HuH-7.5 (cell line): ENCODE measurements at regions not wholly inside any gene's neighbourhood (a gene's known extent, or its start where the extent isn't known, plus 50 kb on each side); places are given as distances from the start of the nearest gene placed in this dataset.

Source experiments
- DNase-seq: peaks from one replicate; pipeline ENCODE4 v3.0.0; 2011; ENCODE audit warnings: low spot score

DNA sequence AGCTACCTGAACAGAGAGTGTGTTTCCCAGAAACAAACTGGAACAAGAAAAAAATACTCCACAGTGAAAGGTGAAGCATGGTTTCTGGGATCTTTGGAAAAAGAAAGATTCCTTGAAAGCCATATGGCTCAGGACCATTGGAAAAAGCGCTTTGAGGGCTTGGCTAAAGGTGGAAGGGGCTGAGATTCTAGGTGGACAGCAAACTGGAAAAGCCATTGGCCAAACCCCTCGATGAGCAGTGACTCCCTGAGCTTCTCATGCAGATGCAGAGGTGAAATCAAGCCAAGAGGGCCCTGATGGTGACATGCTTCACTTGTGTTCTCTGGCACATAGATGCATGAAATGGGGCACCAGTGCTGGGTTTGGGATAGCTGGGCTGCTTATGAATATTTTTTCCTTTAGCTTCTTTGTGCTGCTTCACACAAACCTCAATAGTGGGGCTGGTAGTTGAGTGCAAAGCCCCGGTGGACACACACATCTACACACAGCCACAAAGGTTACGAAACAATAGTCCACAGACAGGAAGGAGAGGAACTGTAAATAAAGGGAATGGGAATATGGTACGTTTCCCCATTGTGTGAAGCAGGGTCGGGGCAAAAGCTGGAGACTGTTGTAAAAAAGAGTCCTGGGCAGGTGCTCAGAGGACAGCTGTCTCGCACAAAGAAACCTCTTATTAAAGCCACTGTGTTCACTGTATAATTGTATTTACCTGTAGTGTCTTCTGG is 117.8 kb downstream of the FOXA2 start:
- no peak for DNase-seq

DNA sequence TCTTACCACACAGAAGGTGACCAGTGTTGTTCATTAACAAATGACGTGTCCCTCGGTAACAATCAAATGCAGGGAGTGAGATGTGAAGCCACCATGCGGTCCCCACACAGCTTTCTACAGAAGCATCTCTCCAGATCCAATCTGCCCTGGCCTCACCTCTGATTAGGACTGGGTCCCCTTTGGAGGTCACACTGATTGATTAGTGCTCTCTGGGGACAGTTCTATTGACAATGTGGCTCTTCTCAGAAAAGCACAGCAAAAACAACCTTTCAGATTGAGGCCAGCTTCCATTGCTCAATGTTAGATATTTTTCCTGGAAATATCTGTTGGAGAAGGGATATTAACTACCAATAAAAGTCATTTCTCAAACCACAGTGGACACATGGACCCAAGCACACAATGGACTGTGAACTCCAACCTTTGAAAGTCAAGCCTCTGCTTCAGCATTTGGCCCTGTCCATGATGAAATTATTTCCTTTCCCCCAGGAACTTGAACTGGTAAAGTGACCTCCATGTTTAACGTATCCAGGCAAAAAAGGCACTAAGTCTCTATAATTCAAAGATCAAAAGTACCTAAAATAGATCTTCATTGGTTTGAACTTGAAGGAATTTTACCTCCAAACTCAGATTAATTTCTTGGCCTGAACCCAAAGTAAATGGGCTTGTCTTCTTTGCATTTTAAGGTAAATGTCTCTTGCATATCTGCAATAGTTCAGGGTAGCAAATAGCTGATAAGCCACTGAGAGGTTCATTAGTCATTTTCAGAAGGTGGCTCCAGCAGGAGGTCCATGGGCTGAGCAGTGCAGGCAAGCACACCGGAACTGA is 118.5 kb downstream of the FOXA2 start:
- no peak for DNase-seq

DNA sequence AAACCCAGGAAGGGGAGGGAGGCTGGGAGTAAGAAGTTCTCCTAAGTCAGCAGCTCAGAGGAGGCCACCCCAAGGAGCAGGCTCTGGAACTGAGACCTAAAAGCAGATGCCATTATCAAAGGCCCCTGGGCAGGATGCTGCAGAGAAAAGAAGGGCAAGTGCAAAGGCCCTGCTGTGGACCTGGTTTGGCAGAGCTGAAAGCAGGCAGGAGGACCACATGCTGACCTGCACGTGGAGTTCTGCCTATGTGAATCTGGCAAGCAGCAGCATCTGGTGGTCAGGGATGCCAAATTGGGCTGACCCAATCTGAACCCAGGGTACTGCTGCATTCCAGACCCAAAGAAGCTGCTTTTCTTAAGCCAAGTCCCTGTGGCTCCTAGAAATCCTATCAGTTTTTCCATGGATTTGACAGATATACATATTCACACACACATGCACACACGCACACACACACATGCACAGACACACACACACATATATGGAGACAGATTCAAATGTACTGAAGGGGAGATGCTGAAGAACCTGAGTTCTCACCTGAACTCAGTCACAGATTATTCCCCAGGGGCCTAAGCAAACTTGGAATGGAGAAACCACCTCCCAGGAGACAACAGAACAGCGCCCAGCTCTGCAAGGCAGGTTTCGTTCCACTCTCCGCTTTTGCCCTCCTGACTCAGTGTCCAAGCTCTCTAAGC is 119.9 kb downstream of the FOXA2 start:
- DNase-seq: no peak

DNA sequence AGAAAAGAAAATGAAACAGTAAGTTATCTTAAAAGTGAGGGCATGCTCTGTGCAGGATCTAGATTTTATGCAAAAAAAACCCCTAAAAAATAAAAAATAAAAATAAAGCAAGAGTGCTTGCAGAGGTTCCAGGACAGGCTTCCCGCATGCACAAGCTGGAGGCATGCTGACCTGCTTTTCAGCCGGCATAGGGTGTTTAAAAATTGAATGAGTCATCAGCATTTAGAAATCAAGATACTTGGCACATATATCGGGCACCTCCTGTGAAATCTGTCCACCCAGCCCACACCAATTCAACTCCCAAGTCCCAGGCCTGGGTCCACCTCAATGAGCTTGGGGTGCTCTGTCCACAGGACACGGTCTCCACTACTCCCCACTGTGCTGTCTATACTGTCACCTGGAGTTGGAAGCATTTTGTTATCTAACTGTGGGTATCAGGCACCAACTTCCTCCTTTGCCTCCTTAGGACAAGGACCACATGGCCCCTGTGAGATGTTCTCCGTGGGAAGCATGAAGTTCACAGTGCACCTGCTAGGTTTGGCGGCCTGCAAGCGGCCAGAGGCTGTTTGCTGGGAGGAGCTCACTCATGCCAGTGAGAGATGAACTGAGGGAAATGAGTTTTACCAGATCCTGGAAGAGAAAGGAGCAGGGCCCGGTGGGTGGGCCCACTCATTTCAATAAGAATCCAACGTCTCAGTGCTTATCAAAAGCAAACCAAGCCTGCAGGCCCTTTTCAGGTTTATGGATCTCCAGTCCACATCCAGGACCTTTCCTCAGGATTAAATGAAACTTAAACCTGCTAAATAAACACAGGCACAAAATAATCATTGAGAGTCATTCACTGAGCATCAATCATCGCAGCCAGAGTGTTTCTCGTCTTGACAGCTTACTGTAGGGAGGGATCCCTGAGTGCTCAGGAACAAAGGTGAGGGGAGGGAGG is 121.1 kb downstream of the FOXA2 start:
- DNase-seq: no peak

DNA sequence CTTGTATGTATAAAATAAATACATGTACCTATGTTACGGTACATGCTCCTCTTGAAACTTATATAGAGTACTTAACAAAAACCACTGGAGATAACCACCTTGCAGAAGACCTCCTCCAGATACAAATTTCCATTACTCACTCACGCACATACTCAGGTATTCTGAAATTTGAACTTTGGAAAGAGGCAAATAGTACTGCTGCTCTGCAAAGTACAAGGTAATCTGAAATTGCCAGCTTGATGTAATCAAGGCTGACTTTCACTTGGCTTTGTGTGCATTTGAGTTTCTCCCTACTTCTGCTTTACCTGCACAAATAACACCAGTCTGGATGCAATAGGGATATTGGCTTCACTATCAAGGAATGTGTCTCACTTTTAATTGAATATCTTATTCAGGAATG is 123.6 kb downstream of the FOXA2 start:
- no peak for DNase-seq

DNA sequence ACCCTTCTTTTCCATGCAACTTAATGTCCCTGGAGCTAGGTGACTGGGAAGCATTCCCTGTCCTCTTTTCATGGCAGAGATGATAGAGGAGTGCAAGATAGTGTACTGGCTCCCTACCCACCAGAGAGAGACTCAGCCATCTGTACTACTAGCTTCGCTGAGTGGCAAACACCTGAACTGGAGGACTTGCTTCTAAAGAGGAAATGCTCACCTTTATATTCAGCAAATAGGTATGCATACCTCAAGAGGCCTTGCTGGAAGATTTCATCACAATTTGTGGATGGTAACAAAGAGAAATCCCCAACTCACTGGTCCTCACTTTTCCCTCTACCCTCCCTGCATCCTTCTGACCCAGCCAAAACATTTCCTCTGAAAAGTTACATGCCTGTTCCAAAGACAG is 124.1 kb downstream of the FOXA2 start:
- no peak for DNase-seq

DNA sequence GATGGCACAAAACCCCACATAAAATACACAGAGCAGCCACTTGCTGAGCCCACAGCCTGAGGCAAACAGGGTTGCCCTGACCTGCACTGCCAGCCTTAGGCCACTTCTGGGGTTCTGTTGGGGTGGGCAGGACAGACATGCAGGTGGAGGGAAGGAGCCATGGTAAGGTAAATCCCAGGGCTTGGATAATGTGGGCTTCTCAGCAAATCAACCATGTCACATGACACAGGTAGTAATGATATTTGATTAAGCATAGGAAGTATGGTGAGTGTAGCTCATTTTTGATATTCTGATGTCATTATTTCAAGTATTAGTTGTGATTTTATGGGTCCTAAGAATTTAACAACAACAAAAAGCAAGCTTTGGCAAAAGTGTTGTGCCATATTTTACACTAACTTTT is 124.6 kb downstream of the FOXA2 start:
- DNase-seq: no peak

DNA sequence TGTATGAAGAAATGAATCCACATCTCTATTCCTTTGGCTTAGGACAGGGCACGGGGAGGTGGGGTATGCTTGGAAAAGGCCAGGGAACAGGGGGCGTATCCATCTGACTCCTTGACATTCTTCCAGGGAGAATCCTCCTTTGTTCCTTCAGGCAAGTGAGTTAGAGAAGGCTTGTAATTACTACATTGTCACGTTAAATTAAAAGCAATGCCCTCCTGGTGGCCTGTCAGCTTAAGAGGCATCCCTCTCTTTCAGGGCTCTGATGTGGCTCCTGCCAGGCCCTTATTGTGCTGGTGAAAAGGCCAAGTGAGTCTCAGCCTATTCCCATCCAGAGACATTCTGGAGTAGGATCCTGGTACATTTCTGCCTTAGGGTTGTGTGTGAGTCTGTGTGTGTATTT is 128.3 kb downstream of the FOXA2 start:
- DNase-seq: no peak

DNA sequence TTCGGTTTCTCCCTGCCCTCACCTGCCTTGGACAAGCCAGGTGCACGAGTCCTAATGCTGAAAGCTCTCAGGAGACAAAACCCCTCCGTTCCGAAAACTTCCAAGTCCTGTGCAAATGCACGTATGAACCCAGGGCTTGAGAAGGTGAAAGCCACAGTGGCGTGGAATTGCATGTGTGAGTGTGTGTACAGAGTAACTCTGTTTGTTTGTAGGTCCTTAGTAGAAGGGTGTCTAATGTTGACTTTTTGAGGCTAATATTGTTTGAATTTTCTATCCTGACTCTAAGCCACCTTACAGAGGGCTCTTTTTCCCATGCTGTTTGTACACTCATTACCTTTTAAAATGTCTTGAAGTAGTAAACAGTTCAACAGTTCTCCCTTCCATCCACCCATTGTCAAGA is 129.1 kb downstream of the FOXA2 start:
- DNase-seq: no peak

DNA sequence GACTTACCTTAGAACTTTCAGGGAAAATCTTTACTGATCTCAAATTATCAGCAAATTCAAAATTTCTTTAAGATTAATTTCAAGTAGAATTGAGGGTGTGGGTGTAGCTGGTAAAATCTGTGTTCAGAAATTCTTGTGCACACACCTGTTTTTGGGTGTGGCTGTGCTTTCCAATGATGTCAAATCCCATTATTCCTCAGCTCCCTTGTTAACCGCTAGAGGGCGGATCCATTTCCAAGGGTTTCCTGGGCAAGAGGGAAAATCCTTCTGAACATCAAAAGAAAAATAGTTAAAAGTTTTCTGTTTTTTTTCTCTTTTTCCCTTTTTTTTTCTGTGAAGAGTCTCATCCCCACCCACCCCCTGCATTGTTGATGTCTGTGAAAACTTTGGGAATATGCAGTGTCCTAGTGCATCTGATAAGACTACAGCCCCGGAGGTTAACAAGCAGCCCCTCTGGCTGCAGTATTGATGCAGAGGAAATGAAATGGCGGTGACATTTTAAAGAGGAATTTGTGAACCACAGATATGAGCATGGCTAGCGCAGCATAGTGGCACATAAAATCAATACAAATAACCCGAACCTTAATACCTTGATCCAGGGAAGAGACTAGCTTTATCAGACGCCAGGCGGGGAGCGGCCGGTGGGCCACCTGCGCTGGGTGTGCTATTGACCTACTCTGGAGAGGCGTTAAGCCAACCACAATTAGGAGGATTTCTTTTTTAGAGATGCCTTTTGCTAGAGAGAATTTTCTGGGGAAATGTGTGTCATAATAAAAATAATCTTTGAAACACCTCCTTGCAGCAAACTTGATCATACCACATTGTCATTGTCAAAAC is 130.9 kb downstream of the FOXA2 start:
- peak; percentile 42 for DNase-seq

DNA sequence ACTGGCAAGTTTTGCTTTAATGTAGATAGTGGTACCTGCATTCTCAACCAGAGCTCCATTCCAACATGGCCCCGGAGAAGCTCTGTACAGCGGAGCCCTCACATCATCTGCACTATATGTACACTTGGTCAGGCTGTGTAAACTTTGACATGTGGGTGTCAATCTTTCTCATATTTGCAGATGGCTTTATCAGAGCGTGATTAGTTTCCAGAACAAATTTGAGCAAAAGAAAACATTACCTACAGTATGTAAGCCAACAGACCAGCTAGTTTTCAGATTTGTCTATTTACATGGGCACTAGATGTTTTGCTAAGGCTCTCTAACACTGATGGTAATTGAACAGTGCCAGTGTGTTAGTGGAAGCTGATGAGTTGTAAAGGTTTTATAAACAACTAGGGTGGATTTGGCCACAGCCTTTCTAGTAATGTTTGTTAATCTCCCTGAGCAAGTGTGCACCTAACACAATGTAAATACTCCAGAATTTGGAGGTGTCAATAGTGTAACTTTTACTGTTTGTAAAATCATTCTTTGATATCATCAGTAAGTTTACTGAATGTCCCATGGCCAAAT is 131.8 kb downstream of the FOXA2 start:
- no peak for DNase-seq

DNA sequence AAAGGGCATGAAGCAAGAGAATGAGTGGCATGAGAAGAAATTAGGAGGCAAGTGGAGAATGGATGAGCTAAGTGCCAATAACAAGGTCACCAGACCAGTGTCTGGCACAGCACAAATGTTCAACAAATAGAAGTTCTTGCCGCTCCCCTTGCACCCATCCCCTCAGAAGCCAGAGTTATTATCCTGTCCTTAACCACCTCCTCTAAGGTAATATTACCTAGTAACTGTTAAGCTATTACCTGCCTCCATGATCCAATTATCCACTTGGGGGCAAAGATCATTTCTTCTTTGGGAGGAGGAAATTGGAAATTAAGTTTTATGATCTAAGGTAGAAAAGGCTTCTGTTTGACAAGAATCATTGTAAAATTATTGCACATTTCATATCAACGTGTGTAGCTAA is 133.8 kb downstream of the FOXA2 start:
- DNase-seq: no peak

DNA sequence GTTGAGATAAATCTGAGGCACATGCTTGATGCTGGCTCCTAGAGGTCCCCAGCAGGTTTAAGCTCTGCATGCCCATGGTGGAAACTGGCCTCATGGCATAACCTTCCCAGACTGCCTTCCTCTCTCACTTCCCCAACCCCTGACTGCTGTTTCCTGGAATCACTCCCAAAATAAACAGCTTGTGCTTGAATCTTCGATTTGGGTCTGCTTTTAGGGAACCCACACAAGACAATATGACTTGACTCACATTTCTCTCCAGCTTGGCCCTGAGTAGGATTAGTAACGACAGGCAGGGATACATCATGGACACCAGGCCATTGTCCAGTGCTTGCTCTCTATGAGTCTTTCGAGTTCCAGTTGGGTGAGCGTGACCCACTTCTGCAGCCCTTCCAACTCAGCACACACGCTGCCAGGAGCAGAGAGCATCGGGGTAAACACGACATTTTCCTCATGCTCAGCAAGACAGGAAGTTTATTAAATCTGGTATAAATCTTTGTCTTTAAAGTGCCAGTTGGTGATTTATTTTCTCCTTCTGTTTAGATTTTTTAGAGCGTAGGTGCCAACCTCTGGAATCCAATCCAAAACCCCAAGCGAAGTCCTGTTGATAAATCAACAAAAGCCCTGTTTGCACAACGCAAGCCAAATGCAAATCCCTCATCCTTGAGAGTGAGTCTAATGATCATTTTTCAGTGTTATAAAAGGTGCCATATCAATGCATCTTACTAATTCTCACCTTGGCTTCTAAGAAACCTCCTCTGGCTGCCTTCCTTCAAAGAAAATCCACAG is 135.0 kb downstream of the FOXA2 start:
- no peak for DNase-seq

DNA sequence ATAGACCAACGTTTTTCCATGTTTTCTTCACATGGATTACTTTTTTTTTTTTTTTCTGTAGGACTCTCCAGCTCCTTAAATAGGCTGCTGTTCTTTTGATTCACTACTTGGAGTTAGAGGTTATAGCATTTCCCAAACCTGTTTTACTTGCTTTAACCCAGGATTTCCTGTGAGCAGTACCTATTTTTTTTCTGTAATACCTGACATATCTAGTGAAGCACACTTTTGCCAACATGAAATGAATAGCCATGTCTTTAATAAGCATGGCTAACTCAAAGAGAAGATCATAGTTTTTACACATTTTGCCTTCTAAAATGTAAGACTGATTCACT is 137.0 kb downstream of the FOXA2 start:
- DNase-seq: no peak

DNA sequence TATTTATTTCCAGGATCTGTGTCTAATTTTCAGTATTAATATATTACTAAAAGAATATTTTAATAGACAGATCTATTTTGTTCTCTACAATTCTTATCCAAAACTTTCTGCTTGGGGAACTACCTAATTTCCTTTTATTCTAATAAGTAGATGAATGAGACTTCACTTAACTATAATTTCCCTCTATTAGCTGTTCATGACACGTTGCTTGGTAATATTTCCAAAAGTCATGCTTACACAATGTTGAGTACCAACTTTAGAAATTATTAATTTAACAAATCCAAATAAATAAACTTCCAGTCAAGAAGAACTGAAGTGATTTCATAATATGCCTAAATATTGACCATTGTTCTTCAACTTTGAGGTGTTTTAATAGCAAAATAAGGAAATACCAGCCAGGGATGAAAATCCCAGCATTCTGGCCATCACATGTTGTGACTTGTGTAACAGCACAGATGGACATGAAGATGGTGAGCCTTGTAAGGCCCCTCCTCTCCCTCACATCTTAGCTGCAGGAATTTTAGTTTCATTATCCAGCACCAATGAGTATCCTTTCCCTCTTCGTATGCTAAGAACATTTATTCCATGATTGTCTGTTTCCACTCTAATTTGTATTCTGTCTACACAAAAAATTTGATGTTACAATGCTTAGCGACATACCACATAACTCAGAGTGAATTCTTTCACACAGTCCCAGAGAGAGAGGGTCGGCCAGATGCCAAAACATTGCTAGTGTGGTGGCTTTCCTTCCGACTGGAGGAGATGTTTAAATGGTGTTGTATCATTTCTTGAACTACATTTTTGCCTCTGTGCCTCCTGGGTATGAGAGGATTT is 137.5 kb downstream of the FOXA2 start:
- no peak for DNase-seq

DNA sequence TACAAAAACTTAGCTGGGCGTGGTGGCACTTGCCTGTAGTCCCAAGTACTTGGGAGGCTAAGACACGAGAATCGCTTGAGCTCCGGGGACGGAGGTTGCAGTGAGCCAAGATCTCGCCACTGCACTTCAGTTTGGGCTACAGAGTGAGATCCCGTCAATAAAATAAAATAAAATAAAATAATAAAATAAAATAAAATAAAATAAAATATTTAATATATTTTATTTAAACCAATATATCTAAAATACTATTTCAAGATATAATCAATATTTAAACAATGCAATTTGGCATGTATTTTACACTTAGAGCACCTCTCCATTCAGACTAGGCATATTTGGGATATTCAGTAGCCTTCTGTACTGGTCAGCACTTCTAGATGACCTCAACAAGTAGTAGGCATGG is 142.1 kb downstream of the FOXA2 start:
- DNase-seq: no peak

DNA sequence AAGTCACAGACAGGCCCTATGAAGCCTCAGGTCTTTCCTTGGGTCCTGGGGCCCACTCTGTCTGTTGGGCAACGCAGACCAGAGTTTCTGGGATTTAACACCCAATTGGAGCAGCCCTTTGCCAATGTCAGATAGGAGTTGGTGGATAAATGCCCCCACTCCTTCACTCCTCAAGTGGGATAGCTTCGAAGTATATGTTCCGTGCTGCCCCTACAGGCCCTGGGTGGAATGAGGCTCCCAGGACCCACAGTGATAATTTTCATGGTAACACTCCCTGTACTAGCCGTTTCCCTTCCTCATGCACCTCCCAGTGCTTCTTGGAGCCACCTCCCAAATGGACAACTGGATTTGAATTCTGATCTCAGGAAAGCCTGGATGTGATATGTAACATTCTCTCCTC is 145.4 kb downstream of the FOXA2 start:
- no peak for DNase-seq

DNA sequence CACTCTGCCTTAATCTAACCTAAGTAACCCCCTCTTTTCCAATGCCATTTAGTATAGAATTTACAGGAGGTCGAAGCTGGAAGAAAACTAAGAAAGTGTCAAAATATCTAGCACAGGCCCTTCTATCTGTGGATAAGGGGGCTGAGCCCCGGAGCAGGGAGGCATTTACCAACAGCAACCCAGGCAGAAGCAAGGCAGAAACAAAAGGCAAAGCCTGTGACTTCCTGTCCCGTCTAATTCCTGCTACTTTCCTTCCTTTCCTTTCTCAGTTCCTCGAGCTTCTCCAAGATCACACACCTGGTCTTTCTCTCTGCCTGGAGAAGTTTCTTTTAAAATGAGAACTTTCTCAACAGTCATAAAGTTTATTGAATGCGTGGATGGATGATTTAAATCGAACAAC is 146.0 kb downstream of the FOXA2 start:
- no peak for DNase-seq

DNA sequence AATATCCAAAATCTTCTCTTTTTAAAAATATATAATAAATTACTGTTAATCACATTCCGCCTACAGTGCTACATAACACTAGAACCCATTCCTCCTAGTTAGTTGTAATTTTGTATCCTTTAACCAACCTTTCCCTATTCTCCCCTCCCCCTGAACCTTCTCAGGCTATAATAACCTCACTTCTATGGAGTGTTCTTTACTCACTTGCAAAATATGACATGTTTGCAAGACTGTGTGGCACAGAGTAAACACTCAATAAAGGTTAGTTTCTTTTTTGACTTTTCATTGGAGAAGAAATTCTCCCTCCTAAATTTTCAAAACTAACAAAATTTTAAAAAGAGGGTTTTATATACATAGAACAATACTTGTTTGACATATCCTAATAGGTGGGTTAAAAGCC is 147.0 kb downstream of the FOXA2 start:
- DNase-seq: no peak
